Heart right ventricle (tissue), 16 donors: ENCODE measurements at regions not wholly inside any gene's neighbourhood (a gene's known extent, or its start where the extent isn't known, plus 50 kb on each side); places are given as distances from the start of the nearest gene placed in this dataset.
"Not testable (repeated sequence)": the region's sequence is repeated elsewhere in the genome, so short reads cannot be mapped to it uniquely, and the experiment has no call there.

Experiments used
- ATAC-seq, 8 donors: fragments of 200-7000 bp; cut with Tn5 transposase; one replicate each; pipeline ENCODE4 v1.9.1; 2020; ENCODE audit warnings: mild to moderate bottlenecking in 8 of 8, moderate library complexity in 8 of 8, moderate number of reproducible peaks in 1 of 8
- DNase-seq, 2 donors: peaks; one replicate each; pipeline ENCODE4 v3.0.0-alpha.2; 2020
- H3K27ac ChIP-seq, 10 donors: fragments of 200-600 bp; sonication (generic) in 2 of 10; one replicate each; pipeline versions ENCODE4 v1.5.0 to v1.8.0; 2020 to 2022; ENCODE audit warnings: mild to moderate bottlenecking in 3 of 10
- H3K27me3 ChIP-seq, 7 donors: fragments of 200-600 bp; one replicate each; pipeline ENCODE4 v1.8.0; 2021 to 2022; ENCODE audit warnings: mild to moderate bottlenecking in 2 of 7
- H3K36me3 ChIP-seq, 9 donors: fragments of 200-600 bp; sonication (generic) in 1 of 9; one replicate each; pipeline versions ENCODE4 v1.5.0 to v1.8.0; 2020 to 2022; ENCODE audit warnings: mild to moderate bottlenecking in 2 of 9
- H3K4me1 ChIP-seq, 9 donors: fragments of 200-600 bp; sonication (generic) in 1 of 9; one replicate each; pipeline versions ENCODE4 v1.5.0 to v1.8.0; 2020 to 2022; ENCODE audit warnings: mild to moderate bottlenecking in 4 of 9
- H3K4me3 ChIP-seq, 10 donors: fragments of 200-600 bp; sonication (generic) in 2 of 10; one replicate each; pipeline versions ENCODE4 v1.5.0 to v1.8.0; 2020 to 2022; ENCODE audit warnings: mild to moderate bottlenecking in 7 of 10, moderate library complexity in 2 of 10
- H3K9me3 ChIP-seq, 11 donors: fragments of 200-600 bp in 10 of 11; sonication (generic) in 2 of 11; one replicate each; pipeline versions ENCODE4 v1.5.0 to v1.8.0; 2013 to 2022; ENCODE audit warnings: mild to moderate bottlenecking in 2 of 11, control low read depth in 1 of 11, moderate library complexity in 1 of 11
- WGBS, 2 donors: extraction: QIAGEN DNeasy Blood & Tissue Kit; methylation state at CpG; one replicate each; pipeline ENCODE4 v1.1.7; 2013; ENCODE audit warnings: inconsistent platforms in 1 of 2; 5-methylcytosine and 5-hydroxymethylcytosine counted together
- intact Hi-C, 10 donors: fragments of 100-400 bp; cut with DNase I; formaldehyde crosslinking; loops; one replicate each; pipeline versions ENCODE4 v1.11.1 to v1.14.2; 2022
- TF ChIP-seq, protein P1 (sequence below), 9 donors: fragments of 200-600 bp; sonication (generic) in 2 of 9; IDR thresholded peaks; one replicate each; pipeline versions ENCODE4 v1.5.0 to v1.8.0; 2021 to 2022; ENCODE audit warnings: antibody characterized with exemption in 9 of 9, mild to moderate bottlenecking in 5 of 9, moderate library complexity in 1 of 9
- donor health status: Arrhythmogenic right ventricular cardiomyopathy.
- donor health status: ischemic (EF 13 %, LVEDD 7.1; RV severe dilation, severe dysfunction).
- donor health status: healthy with polysubstance abuse.
- donor health status: DM: no; HTN: yes; CAD: no.
- donor health status: DM: no; HTN: no; CAD: no.
- donor health status: ischemic (EF 25% LVEDD 6.9; RV normal size, moderate dysfunction).
- donor health status: ischemic (EF 25% LVEDD 5.7; RV mildly dilated, moderate dysfunction).
- donor health status: healthy.
- donor health status: DM: yes; HTN: yes; CAD: no.
- donor health status: Ischemic cardiomyopathy.
- donor health status: ischemic (EF 35%, LVEDD 5.7; RV mildly dilated, moderate dysfunction).
- donor health status: nonischemic (EF 11% LVEDD 7.7; RV severe dilation, severe dysfunction).
- donor health status: DM: yes; HTN: yes; CAD: no.
- donor health status: PGD.
- donor health status: ischemic (EF 29% LVEDD 5.4; RV normal size, mild dysfunction).
- donor health status: nonischemic (EF 23%, LVEDD 6.1; RV moderate dilation, normal function).

GRCh38 chr12:91741932-91742331 is 403.7 kb downstream of the BTG1 start:
- Histone ChIP-seq H3K4me3 (no peak overlapping the region), H3K36me3 (no peaks in the 10 kb centered on the region), H3K9me3 (no peaks in the 10 kb centered on the region), H3K27ac (no peak overlapping the region), H3K27me3 (no peaks in the 10 kb centered on the region), H3K4me1 (no peaks in the 10 kb centered on the region)
- ATAC-seq (no peak), DNase-seq (no peak)
- WGBS, 2 donors = 95 to 96% methylated on average over 2 of the region's 2 CpGs
- TF ChIP-seq, protein P1, sequence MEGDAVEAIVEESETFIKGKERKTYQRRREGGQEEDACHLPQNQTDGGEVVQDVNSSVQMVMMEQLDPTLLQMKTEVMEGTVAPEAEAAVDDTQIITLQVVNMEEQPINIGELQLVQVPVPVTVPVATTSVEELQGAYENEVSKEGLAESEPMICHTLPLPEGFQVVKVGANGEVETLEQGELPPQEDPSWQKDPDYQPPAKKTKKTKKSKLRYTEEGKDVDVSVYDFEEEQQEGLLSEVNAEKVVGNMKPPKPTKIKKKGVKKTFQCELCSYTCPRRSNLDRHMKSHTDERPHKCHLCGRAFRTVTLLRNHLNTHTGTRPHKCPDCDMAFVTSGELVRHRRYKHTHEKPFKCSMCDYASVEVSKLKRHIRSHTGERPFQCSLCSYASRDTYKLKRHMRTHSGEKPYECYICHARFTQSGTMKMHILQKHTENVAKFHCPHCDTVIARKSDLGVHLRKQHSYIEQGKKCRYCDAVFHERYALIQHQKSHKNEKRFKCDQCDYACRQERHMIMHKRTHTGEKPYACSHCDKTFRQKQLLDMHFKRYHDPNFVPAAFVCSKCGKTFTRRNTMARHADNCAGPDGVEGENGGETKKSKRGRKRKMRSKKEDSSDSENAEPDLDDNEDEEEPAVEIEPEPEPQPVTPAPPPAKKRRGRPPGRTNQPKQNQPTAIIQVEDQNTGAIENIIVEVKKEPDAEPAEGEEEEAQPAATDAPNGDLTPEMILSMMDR (IDR thresholded peaks at IDR 0.05) = no peak
- intact Hi-C loops = no loop called here

DNA sequence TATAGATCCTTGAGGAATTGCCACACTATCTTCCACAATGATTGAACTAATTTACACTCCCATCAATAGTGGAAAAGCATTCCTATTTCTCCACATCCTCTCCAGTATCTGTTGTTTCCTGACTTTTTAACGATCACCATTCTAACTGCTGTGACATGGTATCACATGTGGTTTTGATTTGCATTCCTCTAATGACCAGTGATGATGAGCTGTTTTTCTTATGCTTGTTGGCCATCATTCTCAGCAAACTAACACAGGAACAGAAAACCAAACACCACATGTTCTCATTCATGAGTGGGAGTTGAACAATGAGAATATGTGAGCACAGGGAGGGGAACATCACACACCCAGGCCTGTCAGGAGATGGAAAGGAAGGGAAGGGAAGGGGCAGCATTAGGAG is 411.8 kb downstream of the BTG1 start:
- H3K27me3 ChIP-seq, H3K4me1 ChIP-seq, H3K27ac ChIP-seq, ATAC-seq, H3K9me3 ChIP-seq, intact Hi-C loops, DNase-seq, H3K4me3 ChIP-seq, H3K36me3 ChIP-seq: not testable (repeated sequence)
- whole genome bisulfite sequencing, 2 donors = 68 to 84% methylated on average over 1 of the region's 1 CpG

DNA sequence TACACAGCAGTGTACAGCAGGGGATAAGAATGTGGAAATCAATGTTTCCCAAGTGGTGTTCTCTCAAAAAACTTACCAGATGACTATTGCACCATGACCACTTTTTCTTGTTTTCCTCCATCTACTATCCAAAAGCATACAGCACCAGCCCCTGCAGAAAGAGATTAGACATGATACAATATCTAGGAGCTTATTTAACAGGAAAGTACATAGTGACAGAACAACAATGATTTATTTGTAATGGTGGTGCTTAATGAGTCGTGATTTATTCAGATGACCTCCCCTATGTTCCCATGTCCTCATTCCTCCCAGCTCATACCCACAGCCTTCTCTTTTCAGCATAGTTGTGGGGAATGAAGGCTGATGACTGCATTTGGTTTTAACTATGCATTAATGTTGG is 413.6 kb downstream of the BTG1 start:
- H3K27me3 ChIP-seq = no peaks in the 10 kb centered on the region
- no peak overlapping the region for H3K4me3 ChIP-seq
- no peaks in the 10 kb centered on the region for H3K36me3 ChIP-seq
- DNase-seq = no peak
- no peak overlapping the region for H3K27ac ChIP-seq
- H3K9me3 ChIP-seq = peaks cover 0 to 5% (median 0%) of the 10 kb centered on the region in 11 donors
- intact Hi-C loops = no loop called here
- no peaks in the 10 kb centered on the region for H3K4me1 ChIP-seq
- TF ChIP-seq, protein P1 (IDR thresholded peaks at IDR 0.05) = no peak
- no peak for ATAC-seq
- 61 to 83% methylated on average over 1 of the region's 1 CpG for WGBS, 2 donors

GRCh38 chr12:91729543-91729942 is 416.1 kb downstream of the BTG1 start:
- intact Hi-C loops = no loop called here
- no peaks in the 10 kb centered on the region for H3K36me3 ChIP-seq
- TF ChIP-seq, protein P1 (IDR thresholded peaks at IDR 0.05) = no peak
- 95 to 97% methylated on average over 4 of the region's 4 CpGs for WGBS, 2 donors
- no peak for DNase-seq
- peaks cover 0 to 5% (median 0%) of the 10 kb centered on the region in 11 donors for H3K9me3 ChIP-seq
- no peaks in the 10 kb centered on the region for H3K4me1 ChIP-seq
- H3K4me3 ChIP-seq = no peak overlapping the region
- no peak for ATAC-seq
- H3K27me3 ChIP-seq = no peaks in the 10 kb centered on the region
- no peak overlapping the region for H3K27ac ChIP-seq

- ATAC-seq (no peak), DNase-seq (no peak)
- H3K27ac ChIP-seq = no peak overlapping the region
- intact Hi-C loops = no loop called here
- H3K9me3 ChIP-seq = no peaks in the 10 kb centered on the region
- H3K27me3 ChIP-seq = no peaks in the 10 kb centered on the region
- H3K4me1 ChIP-seq = no peaks in the 10 kb centered on the region
- no peak overlapping the region for H3K4me3 ChIP-seq
- TF ChIP-seq, protein P1 (IDR thresholded peaks at IDR 0.05) = no peak
- H3K36me3 ChIP-seq = no peaks in the 10 kb centered on the region
These were observed 422.5 kb downstream of the BTG1 start for GRCh38 chr12:91723191-91723590.
